Retinal pigment epithelial cell (primary cell): ENCODE measurements at regions not wholly inside any gene's neighbourhood (a gene's known extent, or its start where the extent isn't known, plus 50 kb on each side); places are given as distances from the start of the nearest gene placed in this dataset.
"Not testable (repeated sequence)": the region's sequence is repeated elsewhere in the genome, so short reads cannot be mapped to it uniquely, and the experiment has no call there.

Source experiments
- DNase-seq: peaks from one replicate; pipeline ENCODE4 v3.0.0-alpha.2; 2010; ENCODE audit warnings: low read depth
- H3K4me3 ChIP-seq: 2 replicates; pipeline ENCODE4 v1.5.1; 2011; ENCODE audit warnings: mild to moderate bottlenecking, low read length, control low read depth, moderate library complexity

DNA sequence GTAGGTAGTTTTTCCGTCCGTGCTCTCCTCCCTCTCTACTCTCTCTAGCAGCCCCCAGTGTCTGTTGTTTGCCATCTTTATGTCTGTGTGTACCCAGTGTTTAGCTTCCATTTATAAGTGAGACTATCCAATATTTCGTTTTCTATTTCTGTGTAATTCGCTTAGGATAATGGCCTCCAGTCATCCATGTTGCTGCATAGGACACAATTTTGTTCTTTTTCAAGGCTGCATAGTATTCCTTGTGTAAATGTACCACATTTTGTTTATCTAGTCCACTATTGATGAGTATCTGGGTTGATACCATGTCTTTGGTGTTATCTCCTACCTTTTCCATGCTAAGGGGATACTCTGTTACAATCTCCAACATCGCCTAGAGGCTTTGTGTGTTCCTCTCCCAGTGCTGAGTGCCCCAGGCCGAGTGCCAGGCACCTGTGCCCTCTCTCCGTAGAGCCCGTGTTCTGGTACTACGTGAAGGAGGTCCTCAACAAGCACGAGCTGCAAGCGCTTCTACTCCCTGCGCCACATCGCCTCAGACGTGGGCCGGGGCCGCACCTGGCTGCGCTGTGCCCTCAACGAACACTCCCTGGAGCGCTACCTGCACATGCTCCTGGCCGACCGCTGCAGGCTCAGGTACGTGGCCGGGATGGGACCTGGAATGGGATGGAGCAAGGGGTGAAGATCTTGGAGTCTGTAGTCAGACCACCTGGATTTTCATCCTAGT is 51.0 kb downstream of the NPIPB11 start:
- not testable (repeated sequence) for H3K4me3 ChIP-seq, DNase-seq

DNA sequence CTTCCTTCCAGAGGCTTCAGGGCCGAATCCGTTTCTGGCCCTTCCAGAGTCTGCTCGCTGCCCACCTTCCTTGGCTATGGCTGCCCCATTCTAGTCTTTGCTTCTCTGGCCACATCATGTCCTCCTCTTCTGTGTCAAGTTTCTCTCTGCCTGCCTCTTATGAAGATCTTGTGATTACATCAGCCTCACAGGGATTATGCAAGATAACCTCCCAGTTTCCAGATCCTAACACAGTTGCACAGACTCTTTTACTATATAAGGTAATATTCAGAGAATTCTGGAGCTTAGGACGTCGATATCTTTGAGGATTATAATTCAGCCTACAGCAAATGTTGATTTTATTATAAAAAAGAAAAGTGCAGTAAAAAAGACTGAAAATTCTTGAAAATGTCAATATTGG is 52.1 kb downstream of the NPIPB11 start:
- not testable (repeated sequence) for DNase-seq, H3K4me3 ChIP-seq

DNA sequence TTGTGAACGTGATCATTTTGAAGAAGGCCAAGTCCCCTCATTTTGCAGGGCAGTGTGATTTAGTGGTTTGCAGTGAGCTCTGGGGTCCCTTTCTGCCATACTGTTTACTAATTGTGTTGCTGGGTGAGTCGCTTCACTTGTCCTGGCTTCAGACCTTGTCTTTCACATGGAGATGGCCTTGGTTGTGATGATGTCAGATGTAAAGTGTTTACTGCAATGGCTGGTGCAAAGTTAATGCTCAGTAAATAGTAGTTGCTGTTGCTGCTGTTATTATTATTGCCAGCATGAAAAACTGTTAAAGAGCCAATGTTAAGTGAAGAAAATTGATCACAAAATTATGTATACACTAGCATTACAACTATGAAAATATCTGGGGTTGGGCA is 53.9 kb downstream of the NPIPB11 start:
- not testable (repeated sequence) for DNase-seq

GRCh38 chr16:29351970-29352616 is 54.4 kb downstream of the NPIPB11 start:
- not testable (repeated sequence) for DNase-seq

More for the DNA sequence above, 53.9 kb downstream of the NPIPB11 start:
- H3K4me3 ChIP-seq = not testable (repeated sequence)

GRCh38 chr16:29351271-29351969 is 55.1 kb downstream of the NPIPB11 start:
- not testable (repeated sequence) for H3K4me3 ChIP-seq, DNase-seq

More at GRCh38 chr16:29351970-29352616, 54.4 kb downstream of the NPIPB11 start:
- not testable (repeated sequence) for H3K4me3 ChIP-seq

GRCh38 chr16:29349966-29350365 is 56.5 kb downstream of the NPIPB11 start:
- not testable (repeated sequence) for H3K4me3 ChIP-seq, DNase-seq

DNA sequence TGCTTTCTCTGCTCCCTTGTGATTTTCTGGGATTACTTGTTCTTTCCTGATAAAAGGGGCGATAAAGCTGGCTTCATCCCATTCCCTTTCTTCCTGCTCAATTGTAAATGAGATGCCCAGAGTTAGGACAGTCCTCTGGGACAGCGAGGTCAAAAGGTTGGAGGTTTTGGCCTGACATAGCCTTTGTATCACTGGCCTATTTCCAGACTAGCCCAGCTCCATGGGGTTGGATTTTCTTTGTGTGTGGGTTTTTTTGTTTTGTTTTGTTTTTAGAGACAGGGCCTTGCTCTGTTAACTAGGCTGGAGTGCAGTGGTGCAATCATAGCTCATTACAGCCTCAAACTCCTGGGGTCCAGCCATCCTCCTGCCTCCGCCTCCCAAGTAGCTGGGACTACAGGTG is 57.8 kb downstream of the NPIPB11 start:
- not testable (repeated sequence) for DNase-seq, H3K4me3 ChIP-seq

GRCh38 chr16:29348123-29348690 is 58.3 kb downstream of the NPIPB11 start:
- not testable (repeated sequence) for DNase-seq, H3K4me3 ChIP-seq

DNA sequence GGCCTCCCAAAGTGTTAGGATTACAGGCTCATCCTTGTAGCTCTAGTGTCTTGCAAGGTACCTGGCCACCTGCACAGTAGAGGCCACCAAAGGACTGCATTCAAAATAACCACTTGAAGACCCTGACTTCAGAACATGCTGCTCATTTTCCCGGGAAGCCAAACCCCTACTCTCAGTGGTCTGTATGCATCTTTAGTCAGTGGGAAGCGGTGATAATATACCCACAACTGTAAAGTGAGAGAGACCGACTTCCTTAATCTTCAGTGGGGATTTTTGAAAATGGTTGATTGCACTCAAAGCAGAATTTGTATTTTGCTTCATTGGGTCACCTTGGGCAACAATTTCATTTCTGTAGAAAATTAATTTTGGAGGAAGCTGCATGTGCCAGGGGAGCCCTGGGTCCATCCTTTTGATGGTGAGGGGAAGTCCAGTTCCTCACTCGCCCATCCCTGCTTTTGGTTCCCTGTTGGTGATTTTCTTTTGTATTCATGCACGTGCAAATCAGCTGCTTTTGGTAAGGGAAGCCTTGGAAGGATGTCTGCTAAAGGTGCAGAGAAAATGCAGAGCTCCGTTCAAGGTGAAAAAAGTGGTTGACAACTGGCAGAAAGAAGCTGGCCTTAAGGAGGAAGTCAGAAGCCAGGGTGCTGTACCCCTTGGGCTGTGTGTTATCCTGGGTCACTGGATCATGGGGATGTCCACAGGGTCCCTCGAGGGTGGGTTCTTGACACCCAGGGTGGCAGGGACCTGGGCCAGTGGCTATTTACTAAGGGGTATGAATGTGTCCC is 59.5 kb downstream of the NPIPB11 start:
- not testable (repeated sequence) for DNase-seq, H3K4me3 ChIP-seq

DNA sequence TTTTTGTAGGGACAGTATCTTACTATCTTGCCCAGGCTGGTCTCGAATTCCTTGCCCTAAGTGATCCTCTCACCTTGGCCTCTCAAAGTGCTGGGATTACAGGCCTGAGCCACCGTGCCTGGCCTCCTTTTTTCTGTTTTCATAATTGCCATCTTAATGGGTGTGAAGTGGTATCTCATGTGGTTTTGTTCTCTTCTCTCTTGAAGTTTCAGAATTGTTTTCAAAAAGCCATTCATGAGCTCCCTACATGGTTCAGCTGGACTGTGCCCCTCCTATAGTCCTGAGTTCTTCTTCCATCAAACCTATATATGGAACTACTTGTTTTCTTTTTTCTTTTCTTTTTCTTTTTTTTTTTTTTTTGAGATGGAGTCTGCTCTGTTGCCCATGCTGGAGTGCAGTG is 60.3 kb downstream of the NPIPB11 start:
- not testable (repeated sequence) for H3K4me3 ChIP-seq, DNase-seq

DNA sequence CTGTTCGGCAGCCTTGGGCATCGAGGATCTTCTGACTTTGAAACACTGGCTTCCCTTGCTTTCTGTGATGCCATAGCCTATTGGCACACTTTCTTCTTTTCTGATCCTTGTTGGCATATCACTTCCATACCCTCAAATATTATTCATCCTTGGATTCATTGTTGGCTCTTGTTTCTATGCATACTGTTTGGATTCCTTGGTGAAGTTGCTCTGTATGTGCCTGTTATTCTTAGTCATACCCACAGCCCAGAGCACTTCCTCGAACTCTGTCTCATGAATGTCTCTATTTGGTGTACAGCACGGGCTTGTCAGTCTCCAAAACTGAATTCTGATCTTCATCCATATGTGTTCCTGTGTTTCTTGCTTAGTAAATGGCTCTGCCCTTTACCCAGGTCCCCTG is 63.6 kb downstream of the NPIPB11 start:
- H3K4me3 ChIP-seq, DNase-seq: not testable (repeated sequence)

- not testable (repeated sequence) for H3K4me3 ChIP-seq, DNase-seq
Observed at GRCh38 chr16:29340779-29341438, 65.6 kb downstream of the NPIPB11 start.

DNA sequence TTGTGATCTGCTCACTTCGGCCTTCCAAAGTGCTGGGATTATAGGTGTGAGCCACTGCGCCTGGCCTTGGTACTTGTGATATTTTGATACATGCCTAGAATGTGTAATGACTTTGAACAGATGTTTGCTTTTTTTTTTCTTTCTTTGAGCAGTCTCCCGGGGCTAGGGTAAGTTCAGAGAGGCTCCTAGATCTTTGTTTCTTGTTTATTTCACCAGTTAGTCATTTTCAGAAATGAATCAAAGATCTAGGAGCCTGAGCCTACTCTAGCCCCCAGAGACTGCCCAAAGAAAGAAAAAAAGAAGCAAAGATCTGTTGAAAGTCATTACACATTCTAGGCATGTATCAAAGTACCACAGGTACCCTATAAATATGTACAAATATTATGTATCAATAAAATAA is 66.3 kb downstream of the NPIPB11 start:
- not testable (repeated sequence) for H3K4me3 ChIP-seq, DNase-seq

GRCh38 chr16:29338821-29339700 is 67.5 kb downstream of the NPIPB11 start:
- DNase-seq, H3K4me3 ChIP-seq: not testable (repeated sequence)

DNA sequence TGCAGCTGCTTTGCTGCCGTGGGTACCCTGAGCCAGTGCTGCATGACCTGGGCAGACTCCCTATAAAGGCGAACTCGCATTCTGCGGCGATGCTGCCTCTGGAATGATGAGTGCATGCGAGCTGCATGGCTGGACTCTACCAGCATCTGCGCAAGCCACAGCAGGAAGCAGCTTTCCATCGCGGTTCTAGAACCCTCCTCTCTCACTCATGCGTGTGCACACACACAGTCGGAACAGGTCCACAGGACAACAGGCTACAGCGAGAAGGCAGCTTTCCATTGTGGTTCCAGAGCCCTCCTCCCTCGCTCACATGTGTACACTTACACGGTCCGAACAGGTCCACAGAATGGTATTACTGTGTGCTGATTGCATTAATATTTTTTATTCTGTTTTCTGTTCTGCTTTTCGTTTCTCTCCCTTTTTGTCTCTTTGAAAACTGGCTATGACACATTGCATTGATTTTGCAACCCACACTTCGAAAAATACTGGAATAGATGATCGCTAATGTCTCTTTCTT is 69.1 kb downstream of the NPIPB11 start:
- not testable (repeated sequence) for DNase-seq

GRCh38 chr16:29335549-29335846 is 71.0 kb downstream of the NPIPB11 start:
- DNase-seq, H3K4me3 ChIP-seq: not testable (repeated sequence)

More for the DNA sequence above, 69.1 kb downstream of the NPIPB11 start:
- H3K4me3 ChIP-seq = not testable (repeated sequence)

DNA sequence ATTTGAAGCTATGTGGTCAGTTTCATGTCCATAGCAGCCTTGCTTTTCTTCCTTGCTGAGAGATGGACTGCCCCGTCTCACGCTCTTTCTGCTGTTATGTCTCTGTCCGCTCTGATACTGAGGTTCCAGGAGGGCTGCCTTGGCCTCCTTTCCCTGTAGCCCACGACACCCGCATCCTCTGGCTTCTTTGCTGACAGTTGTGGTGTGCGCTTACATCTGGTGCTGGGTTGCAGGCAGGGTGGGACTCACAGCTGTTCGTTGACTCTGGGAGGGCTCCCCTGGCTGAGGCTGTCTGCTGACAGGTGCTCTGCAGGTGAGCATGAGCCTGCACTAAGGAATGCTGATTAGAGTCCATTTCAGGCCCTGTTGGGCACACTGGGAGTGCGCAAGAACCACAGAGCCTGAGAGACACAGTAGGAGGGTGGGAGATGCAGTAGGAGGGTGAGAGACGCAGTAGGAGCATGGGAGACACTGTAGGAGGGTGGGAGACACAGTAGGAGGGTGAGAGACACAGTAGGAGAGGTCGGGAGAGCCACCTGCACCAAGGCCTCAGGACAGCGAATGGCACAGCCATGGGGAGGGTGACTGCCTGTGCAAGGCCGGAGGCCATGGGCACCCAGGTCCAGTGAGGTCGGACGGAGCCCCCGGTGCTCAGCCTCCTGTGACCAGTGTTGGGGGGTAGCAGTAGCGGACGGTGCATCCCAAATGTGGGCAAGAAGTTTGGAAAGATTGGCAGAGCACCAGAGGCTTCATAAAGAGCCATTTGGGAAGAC is 71.5 kb downstream of the NPIPB11 start:
- DNase-seq, H3K4me3 ChIP-seq: not testable (repeated sequence)
